ENCODE measurements at regions not wholly inside any gene's neighbourhood (a gene's known extent, or its start where the extent isn't known, plus 50 kb on each side); places are given as distances from the start of the nearest gene placed in this dataset.
"Not testable (repeated sequence)": the region's sequence is repeated elsewhere in the genome, so short reads cannot be mapped to it uniquely, and the experiment has no call there.

DNA sequence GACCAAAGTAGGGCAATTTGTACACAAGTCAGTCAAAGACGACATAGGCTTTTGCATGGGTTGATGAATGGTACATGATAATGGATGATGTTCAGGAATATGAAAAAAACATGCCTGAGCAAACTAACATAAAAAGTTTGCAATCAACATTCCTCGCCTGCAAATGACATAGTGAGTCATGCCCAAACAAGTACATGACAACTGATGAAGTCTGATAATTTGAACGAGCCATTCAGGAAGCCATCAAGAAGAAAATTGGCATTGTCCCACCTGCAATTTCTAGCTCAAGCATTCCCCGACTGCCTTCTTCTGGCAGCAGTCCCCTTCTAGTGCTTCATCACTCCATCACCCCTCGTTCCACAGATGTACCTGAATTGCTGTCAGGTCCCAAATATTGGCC lies 118.4 kb upstream of the NR5A2 start:
- in situ Hi-C loops (cut with MboI; ENCODE audit: low sequenced_read_pairs): no loop called here

GRCh38 chr1:199913318-199913717 lies 114.2 kb upstream of the NR5A2 start:
- in situ Hi-C loops (cut with MboI; ENCODE audit: low sequenced_read_pairs): no loop called here

DNA sequence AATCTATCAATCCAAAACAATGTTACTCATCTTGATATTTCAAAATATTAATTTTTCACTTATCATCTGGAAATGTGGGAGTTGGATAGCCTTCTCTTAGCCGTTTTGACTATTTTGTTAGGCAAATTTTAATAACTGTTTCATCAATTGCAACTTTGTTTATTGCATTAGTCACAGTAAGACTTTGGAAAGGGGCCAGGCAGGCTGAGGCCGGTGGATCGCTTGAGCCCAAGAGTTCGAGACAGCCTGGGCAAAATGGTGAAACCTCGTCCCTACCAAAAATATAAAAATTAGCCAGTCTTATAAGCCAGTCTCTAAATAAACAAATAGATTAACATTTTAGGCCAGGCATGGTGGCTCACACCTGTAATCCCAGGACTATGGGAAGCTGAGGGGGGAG lies 113.0 kb upstream of the NR5A2 start:
- in situ Hi-C loops (cut with MboI; ENCODE audit: low sequenced_read_pairs): no loop called here

GRCh38 chr1:199918196-199918769 lies 109.2 kb upstream of the NR5A2 start:
- in situ Hi-C loops (cut with MboI; ENCODE audit: low sequenced_read_pairs): no loop called here

DNA sequence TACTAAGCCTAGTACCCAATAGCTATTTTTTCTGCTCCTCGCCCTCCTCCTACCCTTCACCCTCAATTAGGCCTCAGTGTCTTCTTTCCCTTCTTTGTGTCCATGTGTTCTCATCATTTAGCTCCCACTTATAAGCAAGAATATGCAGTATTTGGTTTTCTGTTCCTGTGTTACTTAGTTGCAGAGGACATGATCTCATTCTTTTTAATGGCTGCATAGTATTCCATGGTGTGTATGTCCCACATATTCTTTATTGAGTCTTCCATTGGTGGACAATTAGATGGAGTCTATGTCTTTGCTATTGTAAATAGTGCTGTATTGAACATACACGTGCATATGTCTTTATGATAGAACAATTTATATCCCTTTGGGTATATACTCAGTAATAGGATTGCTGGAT lies 106.9 kb upstream of the NR5A2 start:
- in situ Hi-C loops (cut with MboI; ENCODE audit: low sequenced_read_pairs): no loop called here

DNA sequence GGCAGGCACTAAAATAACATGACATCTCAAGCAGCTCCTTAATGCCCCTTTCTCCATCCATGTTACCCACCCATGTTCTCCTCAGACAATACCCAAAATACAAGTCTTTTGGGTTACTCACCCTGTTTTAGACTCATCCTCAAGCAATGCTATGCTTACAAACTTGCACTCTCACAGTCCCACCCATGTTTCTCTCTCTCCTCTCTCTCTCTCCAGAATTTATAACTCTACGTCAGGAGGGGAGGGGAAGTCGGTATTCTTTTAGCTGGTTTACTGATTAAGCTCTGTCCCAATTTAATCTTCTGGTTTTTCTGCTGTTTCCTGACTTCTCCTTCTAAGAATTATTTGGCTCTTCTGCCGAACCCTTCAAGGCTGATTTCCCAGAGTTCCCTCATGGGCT lies 98.0 kb upstream of the NR5A2 start:
- in situ Hi-C loops (cut with MboI; ENCODE audit: low sequenced_read_pairs): no loop called here

DNA sequence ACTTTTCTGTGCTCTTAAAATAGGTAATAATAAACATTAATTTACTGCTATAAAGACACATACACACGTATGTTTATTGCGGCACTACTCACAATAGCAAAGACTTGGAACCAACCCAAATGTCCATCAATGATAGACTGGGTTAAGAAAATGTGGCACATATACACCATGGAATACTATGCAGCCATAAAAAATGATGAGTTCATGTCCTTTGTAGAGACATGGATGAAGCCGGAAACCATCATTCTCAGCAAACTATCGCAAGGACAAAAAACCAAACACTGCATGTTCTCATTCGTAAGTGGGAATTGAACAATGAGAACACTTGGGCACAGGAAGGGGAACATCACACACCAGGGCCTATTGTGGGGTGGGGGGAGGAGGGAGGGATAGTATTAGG lies 97.4 kb upstream of the NR5A2 start:
- in situ Hi-C loops (cut with MboI; ENCODE audit: low sequenced_read_pairs): not testable (repeated sequence)

GRCh38 chr1:199931666-199932377 lies 95.7 kb upstream of the NR5A2 start:
- in situ Hi-C loops (cut with MboI; ENCODE audit: low sequenced_read_pairs): no loop called here

GRCh38 chr1:199932462-199932861 lies 95.0 kb upstream of the NR5A2 start:
- in situ Hi-C loops (cut with MboI; ENCODE audit: low sequenced_read_pairs): no loop called here

DNA sequence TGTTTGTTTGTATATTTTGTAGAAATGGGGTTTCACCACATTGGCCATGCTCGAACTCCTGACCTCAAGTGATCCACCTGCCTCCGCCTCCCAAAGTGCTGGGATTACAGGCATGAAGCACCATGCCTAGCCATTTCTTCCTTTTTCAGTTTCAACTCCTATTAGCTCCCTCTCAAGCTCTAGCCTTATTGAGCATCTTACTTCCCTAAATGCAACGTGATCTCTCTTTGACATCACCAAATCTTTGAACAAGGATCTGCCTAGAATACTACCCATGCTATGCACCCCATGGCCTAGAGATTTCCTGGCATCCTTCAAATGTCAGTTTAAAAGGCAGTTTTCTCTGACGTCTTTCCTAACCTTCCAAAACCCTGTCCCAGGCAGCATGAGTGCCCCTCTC lies 91.1 kb upstream of the NR5A2 start:
- in situ Hi-C loops (cut with MboI; ENCODE audit: low sequenced_read_pairs): no loop called here

GRCh38 chr1:199937161-199937560 lies 90.3 kb upstream of the NR5A2 start:
- in situ Hi-C loops (cut with MboI; ENCODE audit: low sequenced_read_pairs): no loop called here

GRCh38 chr1:199937661-199938060 lies 89.8 kb upstream of the NR5A2 start:
- in situ Hi-C loops (cut with MboI; ENCODE audit: low sequenced_read_pairs): no loop called here

- in situ Hi-C loops (cut with MboI; ENCODE audit: low sequenced_read_pairs): no loop called here
Measured at GRCh38 chr1:199944986-199945385, 82.5 kb upstream of the NR5A2 start.

GRCh38 chr1:199945591-199945990 lies 81.9 kb upstream of the NR5A2 start:
- in situ Hi-C loops (cut with MboI; ENCODE audit: low sequenced_read_pairs): no loop called here

DNA sequence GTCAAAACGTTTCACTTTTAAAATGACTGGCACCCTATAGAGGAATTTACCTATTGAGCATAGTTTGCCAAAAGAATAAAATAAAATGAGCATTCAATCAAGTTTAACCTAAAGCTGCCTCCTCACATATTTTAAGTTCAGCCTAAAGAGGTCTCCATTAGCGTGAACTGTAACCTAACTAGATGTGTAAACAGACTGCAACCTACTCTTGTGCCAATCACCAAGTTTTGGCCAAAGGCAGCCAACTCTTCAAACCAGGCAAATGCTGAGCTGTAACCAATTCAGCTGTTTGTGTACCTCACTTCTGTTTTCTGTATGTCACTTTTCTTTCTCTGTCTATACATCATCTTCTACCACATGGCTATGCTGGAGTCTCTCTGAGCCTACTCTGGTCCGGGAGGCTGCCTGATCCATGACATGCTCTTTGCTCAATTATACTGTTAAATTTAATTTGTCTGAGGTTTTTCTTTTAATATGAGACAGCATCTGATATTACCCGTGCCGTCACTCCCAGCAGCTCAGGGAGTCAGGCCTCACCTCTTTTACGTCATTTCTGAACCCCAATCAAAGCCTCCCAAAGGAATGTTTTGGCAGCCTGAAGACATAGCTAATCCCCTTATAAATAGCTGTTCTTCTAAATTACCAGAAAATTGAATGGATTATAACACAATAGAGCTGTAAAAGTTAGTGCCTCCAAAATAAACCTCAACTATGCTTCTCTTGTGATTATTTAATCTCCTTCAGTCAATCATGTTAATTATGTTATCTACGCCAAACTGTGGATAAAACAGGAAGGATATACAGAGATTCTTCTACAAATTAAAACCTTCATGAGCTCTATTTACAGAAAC lies 81.0 kb upstream of the NR5A2 start:
- in situ Hi-C loops (cut with MboI; ENCODE audit: low sequenced_read_pairs): no loop called here

DNA sequence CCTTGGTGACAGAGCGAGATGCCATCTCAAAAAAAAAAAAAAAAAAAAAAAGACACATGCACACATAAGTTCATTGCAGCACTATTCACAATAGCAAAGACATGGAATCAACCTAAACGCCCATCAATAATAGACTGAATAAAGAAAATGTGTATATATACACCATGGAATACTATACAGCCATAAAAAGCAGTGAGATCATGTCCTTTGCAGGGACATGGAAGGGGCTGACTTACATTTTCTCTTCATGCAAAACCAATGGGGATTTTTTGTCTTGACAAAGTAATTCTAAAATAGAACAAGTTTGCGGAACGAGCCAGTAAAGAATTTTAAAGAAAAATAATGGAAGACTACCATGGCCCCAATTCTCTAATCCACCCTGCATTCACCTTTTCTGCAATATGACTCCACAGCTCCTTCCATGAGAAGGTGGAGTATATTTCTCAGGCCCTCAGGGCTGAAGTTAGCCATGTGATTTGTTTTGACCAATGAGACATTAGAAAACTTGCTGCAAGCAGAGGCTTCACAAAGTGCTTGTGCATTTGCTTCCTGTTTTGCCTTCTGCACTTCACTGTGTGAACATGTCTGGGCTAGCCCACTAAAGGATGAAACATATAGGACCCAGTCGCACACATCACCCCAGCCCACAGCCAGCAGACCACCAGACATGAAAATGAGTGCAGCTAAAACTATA lies 78.8 kb upstream of the NR5A2 start:
- in situ Hi-C loops (cut with MboI; ENCODE audit: low sequenced_read_pairs): no loop called here

DNA sequence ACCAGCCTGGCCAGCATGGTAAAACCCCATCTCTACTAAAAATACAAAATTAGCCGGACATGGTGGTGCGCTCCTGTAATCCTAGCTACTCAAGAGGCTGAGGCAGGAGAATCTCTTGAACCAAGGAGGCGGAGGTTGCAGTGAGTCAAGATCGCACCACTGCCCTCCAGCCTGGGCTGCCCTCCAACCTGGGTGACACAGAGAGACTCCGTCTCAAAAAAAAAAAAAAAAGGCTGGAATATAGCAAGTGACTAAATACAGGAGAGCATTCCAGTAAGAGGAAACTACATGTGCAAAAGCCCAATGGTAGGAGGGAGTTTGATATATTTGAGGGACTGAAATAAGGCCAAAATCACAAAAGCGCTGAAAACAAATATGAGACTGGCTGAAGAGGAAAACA lies 76.5 kb upstream of the NR5A2 start:
- in situ Hi-C loops (cut with MboI; ENCODE audit: low sequenced_read_pairs): not testable (repeated sequence)

- in situ Hi-C loops (cut with MboI; ENCODE audit: low sequenced_read_pairs): no loop called here
Measured at GRCh38 chr1:199953651-199954050, 73.9 kb upstream of the NR5A2 start.

- in situ Hi-C loops (cut with MboI; ENCODE audit: low sequenced_read_pairs): no loop called here
Measured at GRCh38 chr1:199954699-199955098, 72.8 kb upstream of the NR5A2 start.

GRCh38 chr1:199955235-199955634 lies 72.3 kb upstream of the NR5A2 start:
- in situ Hi-C loops (cut with MboI; ENCODE audit: low sequenced_read_pairs): no loop called here

GRCh38 chr1:199956005-199956404 lies 71.5 kb upstream of the NR5A2 start:
- in situ Hi-C loops (cut with MboI; ENCODE audit: low sequenced_read_pairs): no loop called here

All from HL-60/S4 treated with retinoic acid at 250 ng/mL for 4 days and 3 days (cell line).